ENCODE measurements at regions not wholly inside any gene's neighbourhood (a gene's known extent, or its start where the extent isn't known, plus 50 kb on each side); places are given as distances from the start of the nearest gene placed in this dataset.
"Not testable (repeated sequence)": the region's sequence is repeated elsewhere in the genome, so short reads cannot be mapped to it uniquely, and the experiment has no call there.

DNA sequence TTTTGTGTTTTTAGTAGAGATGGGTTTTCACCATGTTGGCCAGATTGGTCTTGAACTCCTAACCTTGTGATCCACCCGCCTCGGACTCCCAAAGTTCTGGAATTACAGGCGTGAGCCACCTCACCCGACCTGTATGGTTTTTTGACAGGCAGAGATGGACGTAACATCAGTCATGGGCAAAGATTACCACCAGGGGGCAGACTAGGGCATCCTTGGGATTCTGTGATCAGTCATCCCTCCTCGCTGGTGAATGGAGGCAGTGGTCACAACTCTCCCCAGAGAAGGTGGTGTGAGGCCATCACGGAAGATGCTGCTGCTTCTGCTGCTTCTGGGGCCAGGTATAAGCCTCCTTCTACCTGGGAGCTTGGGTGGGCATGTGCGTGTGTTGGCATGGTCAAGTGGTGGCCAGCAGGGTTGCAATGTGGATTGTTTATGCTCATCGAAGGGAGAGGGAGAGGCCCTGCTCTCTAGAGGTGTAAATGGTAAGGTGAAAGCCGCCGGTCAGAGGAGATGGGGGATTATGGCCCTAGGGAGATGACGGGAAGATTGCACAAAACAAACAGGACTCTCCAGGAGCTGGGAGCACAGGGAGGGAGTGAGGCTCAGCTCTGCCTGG, 122.7 kb upstream of the PRSS1 start:
- intact Hi-C loops (cut with DNase I, micrococcal nuclease): no loop called here
- Histone ChIP-seq H3K27ac (ENCODE audit: low read depth in 1 of 2, low read length in 2 of 2) (peak overlapping the region in 1 of 2 donors; percentile 7), H3K4me1 (ENCODE audit: insufficient read depth, low read length) (no peaks in the 10 kb centered on the region), H3K9me3 (ENCODE audit: control insufficient read depth in 1 of 2, insufficient read depth in 1 of 2, low read length in 2 of 2) (no peaks in the 10 kb centered on the region), H3K36me3 (ENCODE audit: insufficient read depth, low read length) (no peaks in the 10 kb centered on the region), H3K27me3 (ENCODE audit: control insufficient read depth in 1 of 2, insufficient read depth in 2 of 2, low read length in 2 of 2) (no peaks in the 10 kb centered on the region), H3K4me3 (ENCODE audit: low read length) (peak overlapping the region; percentile 47)
- H3K4me3 Mint-ChIP-seq: peak overlapping the region; percentile 89
- ATAC-seq (ENCODE audit: poor library complexity) (peak; percentile 94), DNase-seq (peak; percentile 54 to 82 (median 64))
- H3K27me3 Mint-ChIP-seq: peaks cover 3% of the 10 kb centered on the region
- peaks cover 8% of the 10 kb centered on the region for H3K4me1 Mint-ChIP-seq (ENCODE audit: low read depth)
- CTCF ChIA-PET: interaction anchor here (1.0 to 1.8 kb wide), 5 partner anchors 10 to 588 kb away, joined by 3 to 6 read pairs (median 4); no protein-coding TSS in a partner anchor
- H3K36me3 Mint-ChIP-seq (ENCODE audit: low read depth): peaks cover 4% of the 10 kb centered on the region
- H3K27ac Mint-ChIP-seq: peak overlapping the region; percentile 90
- H3K9me3 Mint-ChIP-seq: no peaks in the 10 kb centered on the region
- TF ChIP-seq, protein P1, sequence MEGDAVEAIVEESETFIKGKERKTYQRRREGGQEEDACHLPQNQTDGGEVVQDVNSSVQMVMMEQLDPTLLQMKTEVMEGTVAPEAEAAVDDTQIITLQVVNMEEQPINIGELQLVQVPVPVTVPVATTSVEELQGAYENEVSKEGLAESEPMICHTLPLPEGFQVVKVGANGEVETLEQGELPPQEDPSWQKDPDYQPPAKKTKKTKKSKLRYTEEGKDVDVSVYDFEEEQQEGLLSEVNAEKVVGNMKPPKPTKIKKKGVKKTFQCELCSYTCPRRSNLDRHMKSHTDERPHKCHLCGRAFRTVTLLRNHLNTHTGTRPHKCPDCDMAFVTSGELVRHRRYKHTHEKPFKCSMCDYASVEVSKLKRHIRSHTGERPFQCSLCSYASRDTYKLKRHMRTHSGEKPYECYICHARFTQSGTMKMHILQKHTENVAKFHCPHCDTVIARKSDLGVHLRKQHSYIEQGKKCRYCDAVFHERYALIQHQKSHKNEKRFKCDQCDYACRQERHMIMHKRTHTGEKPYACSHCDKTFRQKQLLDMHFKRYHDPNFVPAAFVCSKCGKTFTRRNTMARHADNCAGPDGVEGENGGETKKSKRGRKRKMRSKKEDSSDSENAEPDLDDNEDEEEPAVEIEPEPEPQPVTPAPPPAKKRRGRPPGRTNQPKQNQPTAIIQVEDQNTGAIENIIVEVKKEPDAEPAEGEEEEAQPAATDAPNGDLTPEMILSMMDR (IDR thresholded peaks at IDR 0.05): peak; percentile 54
- POLR2A ChIA-PET: interaction anchor here (3.4 to 3.8 kb wide), 2 partner anchors 171 to 182 kb away, joined by 25 to 32 read pairs; no protein-coding TSS in a partner anchor

DNA sequence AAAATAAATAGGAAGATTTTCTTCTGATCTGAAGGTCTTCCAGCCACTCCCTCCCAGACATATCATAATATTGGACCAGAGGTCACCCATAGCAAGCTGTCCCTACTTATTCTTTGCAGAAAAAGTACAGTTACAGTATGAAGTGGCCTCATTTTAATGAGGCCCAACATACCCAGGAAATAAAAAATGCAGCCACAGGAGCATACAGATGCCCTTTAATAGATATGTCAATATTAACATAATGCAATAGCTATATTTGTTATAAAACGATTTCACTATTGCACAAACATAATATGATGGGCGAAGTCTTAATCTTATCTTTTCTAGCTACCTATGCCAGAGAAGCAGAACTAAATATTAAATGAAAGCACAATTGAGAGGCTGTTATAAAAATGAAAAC, 124.1 kb upstream of the PRSS1 start:
- H3K9me3 ChIP-seq (ENCODE audit: control insufficient read depth in 1 of 2, insufficient read depth in 1 of 2, low read length in 2 of 2); DNase-seq; H3K27me3 Mint-ChIP-seq; intact Hi-C loops (cut with DNase I, micrococcal nuclease); H3K27me3 ChIP-seq (ENCODE audit: control insufficient read depth in 1 of 2, insufficient read depth in 2 of 2, low read length in 2 of 2); H3K36me3 Mint-ChIP-seq (ENCODE audit: low read depth); H3K36me3 ChIP-seq (ENCODE audit: insufficient read depth, low read length); H3K4me1 ChIP-seq (ENCODE audit: insufficient read depth, low read length); H3K4me3 ChIP-seq (ENCODE audit: low read length); H3K27ac Mint-ChIP-seq; H3K4me3 Mint-ChIP-seq; ATAC-seq (ENCODE audit: poor library complexity); H3K9me3 Mint-ChIP-seq; H3K27ac ChIP-seq (ENCODE audit: low read depth in 1 of 2, low read length in 2 of 2); H3K4me1 Mint-ChIP-seq (ENCODE audit: low read depth): not testable (repeated sequence)
- ChIA-PET CTCF (interaction anchor here (1.4 to 1.8 kb wide), 2 partner anchors 11 to 186 kb away, joined by 4 to 6 read pairs; no protein-coding TSS in a partner anchor), POLR2A (interaction anchor here (0.9 to 3.8 kb wide), 4 partner anchors 162 to 186 kb away, joined by 3 to 32 read pairs (median 14); no protein-coding TSS in a partner anchor)

DNA sequence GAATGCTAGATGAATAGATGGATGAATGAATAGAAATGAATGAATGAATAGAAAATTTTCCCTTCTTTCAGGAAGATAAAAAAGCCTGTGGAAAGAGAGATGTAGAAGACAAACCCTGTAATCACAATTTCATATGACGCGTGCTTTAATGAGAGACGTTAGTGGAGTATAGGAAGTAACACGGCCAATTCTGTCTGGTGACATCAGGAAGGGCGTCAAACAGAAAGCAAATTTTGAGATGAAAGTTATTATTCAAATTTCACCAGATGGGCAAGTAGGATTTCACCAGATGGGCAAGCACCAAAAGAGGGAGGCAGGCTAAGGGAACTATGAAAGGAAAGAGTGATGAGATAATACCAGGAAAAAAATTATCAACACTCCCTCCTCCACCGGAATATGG, 128.9 kb upstream of the PRSS1 start:
- no peak overlapping the region for H3K4me3 ChIP-seq (ENCODE audit: low read length)
- H3K9me3 ChIP-seq (ENCODE audit: control insufficient read depth in 1 of 2, insufficient read depth in 1 of 2, low read length in 2 of 2): no peaks in the 10 kb centered on the region
- Mint-ChIP-seq H3K4me1 (ENCODE audit: low read depth) (peaks cover 6% of the 10 kb centered on the region), H3K36me3 (ENCODE audit: low read depth) (peaks cover 6% of the 10 kb centered on the region), H3K9me3 (no peaks in the 10 kb centered on the region), H3K4me3 (peak overlapping the region; percentile 52), H3K27me3 (no peaks in the 10 kb centered on the region), H3K27ac (peak overlapping the region; percentile 74)
- no peaks in the 10 kb centered on the region for H3K4me1 ChIP-seq (ENCODE audit: insufficient read depth, low read length)
- DNase-seq (peak in 3 of 14 experiments; percentile 33 to 49 (median 44)), ATAC-seq (ENCODE audit: poor library complexity) (peak; percentile 46)
- H3K27ac ChIP-seq (ENCODE audit: low read depth in 1 of 2, low read length in 2 of 2): no peak overlapping the region
- H3K27me3 ChIP-seq (ENCODE audit: control insufficient read depth in 1 of 2, insufficient read depth in 2 of 2, low read length in 2 of 2): no peaks in the 10 kb centered on the region
- CTCF ChIA-PET: no interaction called here
- POLR2A ChIA-PET: interaction anchor here (2.4 to 3.3 kb wide), 2 partner anchors 168 to 189 kb away, joined by 16 to 26 read pairs; no protein-coding TSS in a partner anchor
- TF ChIP-seq, protein P1 (IDR thresholded peaks at IDR 0.05): no peak
- H3K36me3 ChIP-seq (ENCODE audit: insufficient read depth, low read length): no peaks in the 10 kb centered on the region
- intact Hi-C loops (cut with DNase I, micrococcal nuclease): no loop called here
